K562 (cell line): ENCODE measurements at regions not wholly inside any gene's neighbourhood (a gene's known extent, or its start where the extent isn't known, plus 50 kb on each side); places are given as distances from the start of the nearest gene placed in this dataset.
A peak's percentile ranks its signal among the peaks of the same experiment; 100 is the strongest.

Experiments
- ATAC-seq: fragments of 200-7000 bp; cut with Tn5 transposase; 3 replicates; pipeline ENCODE4 v1.9.1; 2020; ENCODE audit warnings: moderate library complexity
- BruUV-seq: library from RNA; stranded (reverse); fragments of 400-500 nt; replicated peaks from 2 replicates; lab custom pipeline; 2021; lab: Mats Ljungman, UMichigan
- CTCF ChIA-PET: fragments of 300-600 bp; formaldehyde crosslinking; extraction: SDS; loops from one replicate; lab custom pipeline; 2021; ENCODE audit warnings: low intra/inter-chr PET ratio; lab: Yijun Ruan, JAX
- POLR2A ChIA-PET: fragments of 300-600, 350-650 bp; sonication (Branson Sonifier 250); formaldehyde crosslinking; extraction: SDS; loops from one replicate; lab custom pipeline; 2021; ENCODE audit warnings: antibody characterized with exemption, inconsistent platforms; lab: Yijun Ruan, JAX
- DNase-seq, 4 experiments: peaks; one replicate each; pipeline versions ENCODE4 v3.0.0 to v3.0.0-alpha.2; 2011 to 2018; ENCODE audit warnings: low spot score in 3 of 4, mixed read lengths in 3 of 4; ENCODE audit errors: extremely low read depth in 1 of 4
- FAIRE-seq: peaks from 2 replicates; lab custom pipeline; 2011; peaks lifted over from hg19 to GRCh38; lab: Jason Lieb, UNC
- H2AFZ ChIP-seq: 2 replicates; pipeline ENCODE4 v1.6.0; 2011; ENCODE audit warnings: low read depth, low read length, control low read depth, inconsistent platforms
- H3K27ac ChIP-seq: fragments of 200-600 bp; 3 replicates; pipeline ENCODE4 v1.8.0; 2011; ENCODE audit warnings: low read depth, mild to moderate bottlenecking, control low read depth, inconsistent platforms, low read length, moderate library complexity, mixed read lengths; ENCODE audit errors: extremely low read depth
- H3K27me3 ChIP-seq, 2 experiments: fragments of 300-600 bp in 1 of 2; 2 replicates in 1 of 2; 3 replicates in 1 of 2; pipeline versions ENCODE4 v1.6.0 to v1.8.0; 2011; ENCODE audit warnings: inconsistent platforms in 2 of 2, low read length in 2 of 2, mild to moderate bottlenecking in 1 of 2, mixed read lengths in 1 of 2, moderate library complexity in 1 of 2; ENCODE audit not compliant: control insufficient read depth in 2 of 2, insufficient read depth in 2 of 2
- H3K36me3 ChIP-seq: fragments of 300-600 bp; 3 replicates; pipeline ENCODE4 v1.8.0; 2011; ENCODE audit warnings: mild to moderate bottlenecking, low read length, inconsistent platforms; ENCODE audit not compliant: control insufficient read depth, insufficient read depth
- H3K4me1 ChIP-seq, 2 experiments: fragments of 200-600 bp in 1 of 2; replicated peaks in 1 of 2; 2 replicates in 1 of 2; 3 replicates in 1 of 2; pipeline versions ENCODE4 v1.5.1 to v1.8.0; 2011; ENCODE audit warnings: inconsistent platforms in 2 of 2, low read length in 2 of 2, mild to moderate bottlenecking in 1 of 2, mixed read lengths in 1 of 2, moderate library complexity in 1 of 2; ENCODE audit not compliant: control insufficient read depth in 2 of 2, insufficient read depth in 2 of 2
- H3K4me2 ChIP-seq: 2 replicates; pipeline ENCODE4 v1.6.1; 2011; ENCODE audit warnings: low read length, control low read depth, inconsistent platforms, mixed read lengths; ENCODE audit not compliant: insufficient read depth
- H3K4me3 ChIP-seq: fragments of 200-600 bp; sonication (generic), shearing (Covaris generic); 2 replicates; pipeline ENCODE4 v1.5.1; 2016; ENCODE audit warnings: control low read depth, inconsistent platforms
- H3K79me2 ChIP-seq: fragments of 200-600 bp; 3 replicates; pipeline ENCODE4 v1.8.0; 2011; ENCODE audit warnings: low read length, inconsistent platforms; ENCODE audit not compliant: control insufficient read depth, insufficient read depth
- H3K9ac ChIP-seq, 2 experiments: 2 replicates each; pipeline versions ENCODE4 v1.6.0 to v1.6.1; 2011; ENCODE audit warnings: low read depth in 2 of 2, low read length in 2 of 2, control low read depth in 1 of 2, inconsistent platforms in 1 of 2, mild to moderate bottlenecking in 1 of 2, mixed read lengths in 1 of 2; ENCODE audit not compliant: insufficient read depth in 1 of 2
- H3K9me1 ChIP-seq: one replicate; pipeline ENCODE4 v1.6.0; 2011; ENCODE audit warnings: inconsistent platforms, mild to moderate bottlenecking, low read length, moderate library complexity; ENCODE audit not compliant: control insufficient read depth, insufficient read depth
- H3K9me3 ChIP-seq: replicated peaks from 2 replicates; pipeline ENCODE4 v1.5.1; 2011; ENCODE audit warnings: low read depth, low read length, inconsistent platforms; ENCODE audit not compliant: control insufficient read depth, insufficient read depth
- H4K20me1 ChIP-seq: replicated peaks from 2 replicates; pipeline ENCODE4 v1.6.1; 2011; ENCODE audit warnings: low read length, inconsistent platforms, mixed read lengths; ENCODE audit not compliant: control insufficient read depth, insufficient read depth
- CEBPB ChIP-seq: fragments of 450-650 bp; IDR thresholded peaks from 2 replicates; pipeline ENCODE4 v1.6.1; 2016; ENCODE audit warnings: missing genetic modification characterization, missing compliant biosample characterization
- CEBPG ChIP-seq, 3 experiments: fragments of 200-800 bp in 1 of 3; sonication (Bioruptor generic) in 1 of 3; sonication (generic) in 1 of 3; formaldehyde crosslinking in 1 of 3; IDR thresholded peaks in 2 of 3; conservative IDR thresholded peaks in 1 of 3; 2 replicates each; pipeline versions ENCODE4 v1.6.1 to v1.8.0; 2016 to 2022; ENCODE audit warnings: missing compliant biosample characterization in 2 of 3, missing genetic modification characterization in 2 of 3, mild to moderate bottlenecking in 1 of 3, missing genetic modification reagents in 1 of 3
- ETV6 ChIP-seq, 3 experiments: fragments of 150-350 bp in 1 of 3; sonication (generic) in 1 of 3; formaldehyde crosslinking in 1 of 3; IDR thresholded peaks; 2 replicates each; pipeline versions ENCODE4 v1.6.1 to v1.8.0; 2014 to 2022; ENCODE audit warnings: borderline replicate concordance in 2 of 3, low read depth in 2 of 3, antibody characterized with exemption in 1 of 3, low read length in 1 of 3, mild to moderate bottlenecking in 1 of 3, missing genetic modification reagents in 1 of 3
- NRF1 ChIP-seq, 2 experiments: fragments of 450-650 bp; IDR thresholded peaks in 1 of 2; conservative IDR thresholded peaks in 1 of 2; 2 replicates each; pipeline ENCODE4 v1.6.1; 2014; ENCODE audit warnings: mild to moderate bottlenecking in 2 of 2
- RBM39 ChIP-seq: fragments of 200-400 bp; formaldehyde crosslinking; optimal IDR thresholded peaks from 2 replicates; pipeline ENCODE3; 2018; ENCODE audit warnings: low read depth, low read length
- RNF2 ChIP-seq: sonication (generic); IDR thresholded peaks from 2 replicates; pipeline ENCODE4 v1.6.1; 2016
- SMARCB1 ChIP-seq: IDR thresholded peaks from 2 replicates; pipeline ENCODE4 v1.6.1; 2011; ENCODE audit warnings: improper control_type of control experiment, low read depth; ENCODE audit not compliant: insufficient read length
- TAF15 ChIP-seq: fragments of 200-400 bp; formaldehyde crosslinking; IDR thresholded peaks from 2 replicates; pipeline ENCODE4 v1.6.1; 2017; ENCODE audit warnings: mild to moderate bottlenecking, low read depth, low read length, moderate library complexity
- TCFL5 ChIP-seq: fragments of 250-450 bp; sonication (Bioruptor Pico); conservative IDR thresholded peaks from 2 replicates; pipeline ENCODE4 v1.6.1; 2021; ENCODE audit warnings: mild to moderate bottlenecking, moderate library complexity, matching md5 sums
- TEAD2 ChIP-seq: fragments of 450-650 bp; IDR thresholded peaks from 2 replicates; pipeline ENCODE4 v1.6.1; 2016; ENCODE audit warnings: missing genetic modification characterization, control low read depth, missing compliant biosample characterization
- U2AF1 ChIP-seq: fragments of 200-400 bp; formaldehyde crosslinking; optimal IDR thresholded peaks from 2 replicates; pipeline ENCODE3; 2017; ENCODE audit warnings: mild to moderate bottlenecking, low read depth, low read length, moderate library complexity
- ZNF212 ChIP-seq: fragments of 450-650 bp; formaldehyde crosslinking; IDR thresholded peaks from 2 replicates; pipeline ENCODE4 v1.4.0; 2020; ENCODE audit warnings: mild to moderate bottlenecking
- ZNF232 ChIP-seq: sonication (generic); formaldehyde crosslinking; IDR thresholded peaks from 2 replicates; pipeline ENCODE4 v1.8.0; 2022; ENCODE audit warnings: mild to moderate bottlenecking, missing genetic modification reagents
- ZNF830 ChIP-seq: fragments of 250-450 bp; sonication (Bioruptor Pico); IDR thresholded peaks from 2 replicates; pipeline ENCODE4 v1.5.0; 2021; ENCODE audit warnings: mild to moderate bottlenecking
- WGBS: fragments of 100-300 bp; shearing (Covaris generic); methylation state at CpG from one replicate; pipeline ENCODE4 v1.1.6; 2016; ENCODE audit warnings: low coverage, mixed read lengths; ENCODE audit not compliant: insufficient coverage; ENCODE audit errors: missing lambda C conversion rate; 5-methylcytosine and 5-hydroxymethylcytosine counted together
- in situ Hi-C: fragments of 300-500 bp; cut with MboI; formaldehyde crosslinking; loops from 4 replicates; pipeline ENCODE4 v1.15.0; 2018; ENCODE audit warnings: inconsistent platforms, mixed read lengths
- intact Hi-C: fragments of 100-400 bp; cut with micrococcal nuclease; formaldehyde crosslinking; loops from 2 replicates; pipeline ENCODE4 v1.14.2; 2022

- FAIRE-seq, result no peak
- in situ Hi-C loops (no loop called here), intact Hi-C loops (no loop called here)
- Histone ChIP-seq H4K20me1 (no peaks in the 10 kb centered on the region), H3K4me3 (no peak overlapping the region), H2AFZ (no peak overlapping the region), H3K36me3 (no peaks in the 10 kb centered on the region), H3K27me3 (no peaks in the 10 kb centered on the region), H3K9me3 (no peaks in the 10 kb centered on the region), H3K9me1 (no peaks in the 10 kb centered on the region), H3K9ac (no peak overlapping the region), H3K79me2 (no peaks in the 10 kb centered on the region), H3K4me2 (no peak overlapping the region), H3K4me1 (no peaks in the 10 kb centered on the region), H3K27ac (no peak overlapping the region)
- ChIA-PET CTCF (no interaction called here), POLR2A (no interaction called here)
- WGBS, result 0% methylated on average over 2 of the region's 2 CpGs
- TF ChIP-seq U2AF1, result no peak
- TF ChIP-seq CEBPB (tag), result peak; percentile 73
- no peak for TF ChIP-seq CEBPG (CRISPR knock-in tag; IDR thresholded peaks at IDR 0.05)
- peak; percentile 22 to 85; a peak in 2 of 4 replicates for TF ChIP-seq CEBPG (tag; conservative IDR thresholded peaks at IDR 0.05 in 1 of 2, IDR thresholded peaks at IDR 0.05 in 1 of 2)
- no peak for TF ChIP-seq ETV6 (IDR thresholded peaks at IDR 0.05; ENCODE audit: borderline replicate concordance in 1 of 2, low read depth in 2 of 2, low read length in 1 of 2)
- no peak for TF ChIP-seq ETV6 (CRISPR knock-in tag; IDR thresholded peaks at IDR 0.05; ENCODE audit: borderline replicate concordance)
- no peak for TF ChIP-seq RNF2
- no peak for DNase-seq
- BruUV-seq, result no TSS peak
- ATAC-seq, result no peak
Measured at GRCh38 chr5:26310415-26310814, 728.0 kb downstream of the CDH9 start.

- DNase-seq (no peak), ATAC-seq (no peak), FAIRE-seq (no peak)
- H3K9me3 ChIP-seq, result no peaks in the 10 kb centered on the region; the same call in 1 of the 2 replicates
- in situ Hi-C loops, result no loop called here
- no peak overlapping the region for H2AFZ ChIP-seq
- H3K36me3 ChIP-seq, result no peaks in the 10 kb centered on the region
- no peaks in the 10 kb centered on the region for H4K20me1 ChIP-seq
- intact Hi-C loops, result no loop called here
- H3K27me3 ChIP-seq, result no peaks in the 10 kb centered on the region
- WGBS, result 9% methylated on average over 1 of the region's 1 CpG
- CTCF ChIA-PET, result no interaction called here
- no peaks in the 10 kb centered on the region for H3K9me1 ChIP-seq
- POLR2A ChIA-PET, result no interaction called here
- no peak overlapping the region for H3K9ac ChIP-seq
- TF ChIP-seq TAF15, result no peak
- no peak for TF ChIP-seq SMARCB1
- no peak for TF ChIP-seq TCFL5
- no peak for TF ChIP-seq NRF1 (conservative IDR thresholded peaks at IDR 0.05 in 1 of 2, IDR thresholded peaks at IDR 0.05 in 1 of 2)
- TF ChIP-seq RBM39, result no peak
- TF ChIP-seq ZNF212 (CRISPR knock-in tag), result no peak
- TF ChIP-seq ZNF830 (CRISPR knock-in tag), result no peak
- TF ChIP-seq TEAD2, result no peak
- no peak for TF ChIP-seq ZNF232 (CRISPR knock-in tag)
- no peaks in the 10 kb centered on the region for H3K79me2 ChIP-seq
- no peak overlapping the region for H3K27ac ChIP-seq
- no peaks in the 10 kb centered on the region for H3K4me1 ChIP-seq
- no peak overlapping the region for H3K4me3 ChIP-seq
- BruUV-seq, result no TSS peak
- H3K4me2 ChIP-seq, result no peak overlapping the region
Measured at GRCh38 chr5:26295541-26295940, 742.8 kb downstream of the CDH9 start.
